ENCODE measurements at regions not wholly inside any gene's neighbourhood (a gene's known extent, or its start where the extent isn't known, plus 50 kb on each side); places are given as distances from the start of the nearest gene placed in this dataset.

GRCh38 chr5:74261421-74261820 is 379.1 kb downstream of the ENC1 start:
- H3K27ac ChIP-seq, result no peak overlapping the region
- 55 to 58% (median 56%) methylated on average over 3 of the region's 3 CpGs for WGBS, 3 donors
- H3K9me3 ChIP-seq, result no peaks in the 10 kb centered on the region
- no peaks in the 10 kb centered on the region for H3K27me3 ChIP-seq
- H3K4me1 ChIP-seq (ENCODE audit: insufficient read depth), result peaks cover 4% of the 10 kb centered on the region
- intact Hi-C loops (cut with DNase I), result loop anchor here in 1 of 4 donors (10.0 kb wide), 1 partner anchor 793 kb away; the partner anchor contains the start of gene GCNT4
- TF ChIP-seq EP300 (IDR thresholded peaks at IDR 0.05) (no peak), CTCF (IDR thresholded peaks at IDR 0.05) (no peak), POLR2A (IDR thresholded peaks at IDR 0.05) (no peak)
- DNase-seq, result no peak
- no peaks in the 10 kb centered on the region for H3K36me3 ChIP-seq
- no peak overlapping the region for H3K4me3 ChIP-seq

GRCh38 chr5:74259572-74259971 is 381.0 kb downstream of the ENC1 start:
- DNase-seq, result no peak
- Histone ChIP-seq H3K9me3 (no peaks in the 10 kb centered on the region), H3K4me3 (no peak overlapping the region), H3K4me1 (ENCODE audit: insufficient read depth) (peaks cover 7% of the 10 kb centered on the region), H3K27me3 (no peaks in the 10 kb centered on the region), H3K36me3 (no peaks in the 10 kb centered on the region), H3K27ac (no peak overlapping the region)
- TF ChIP-seq CTCF (IDR thresholded peaks at IDR 0.05), result no peak
- TF ChIP-seq EP300 (IDR thresholded peaks at IDR 0.05), result no peak
- TF ChIP-seq POLR2A (IDR thresholded peaks at IDR 0.05), result no peak
- intact Hi-C loops (cut with DNase I), result loop anchor here in 1 of 4 donors (5.0 kb wide), 1 partner anchor 222 kb away; no protein-coding TSS in a partner anchor
- 89 to 97% (median 97%) methylated on average over 7 of the region's 7 CpGs for WGBS, 3 donors

- Histone ChIP-seq H3K4me1 (ENCODE audit: insufficient read depth) (peaks cover 7% of the 10 kb centered on the region), H3K27ac (peak overlapping the region in 1 of 2 donors; percentile 51), H3K36me3 (no peaks in the 10 kb centered on the region), H3K4me3 (no peak overlapping the region), H3K27me3 (no peaks in the 10 kb centered on the region), H3K9me3 (no peaks in the 10 kb centered on the region)
- intact Hi-C loops (cut with DNase I), result loop anchor here in 1 of 4 donors (5.0 kb wide), 1 partner anchor 221 kb away; no protein-coding TSS in a partner anchor
- no peak for DNase-seq
- TF ChIP-seq CTCF (IDR thresholded peaks at IDR 0.05) (no peak), EP300 (IDR thresholded peaks at IDR 0.05) (no peak), POLR2A (IDR thresholded peaks at IDR 0.05) (no peak)
Measured at GRCh38 chr5:74258314-74258665, 382.2 kb downstream of the ENC1 start.

- peak; percentile 72 to 87 (median 76) for DNase-seq
- H3K4me3 ChIP-seq, result no peak overlapping the region
- intact Hi-C loops (cut with DNase I), result loop anchor here in 1 of 4 donors (5.0 kb wide), 1 partner anchor 220 kb away; no protein-coding TSS in a partner anchor
- peaks cover 7% of the 10 kb centered on the region for H3K4me1 ChIP-seq (ENCODE audit: insufficient read depth)
- H3K36me3 ChIP-seq, result no peaks in the 10 kb centered on the region
- WGBS, 3 donors, result 2 to 8% (median 7%) methylated on average over 6 of the region's 6 CpGs
- peak overlapping the region; percentile 47 to 51 for H3K27ac ChIP-seq
- TF ChIP-seq POLR2A (IDR thresholded peaks at IDR 0.05) (no peak), EP300 (IDR thresholded peaks at IDR 0.05) (no peak), CTCF (IDR thresholded peaks at IDR 0.05) (no peak)
- H3K27me3 ChIP-seq, result no peaks in the 10 kb centered on the region
- no peaks in the 10 kb centered on the region for H3K9me3 ChIP-seq
Measured at GRCh38 chr5:74257645-74258313, 382.7 kb downstream of the ENC1 start.

All from ovary (tissue), 7 donors.